ENCODE measurements at regions not wholly inside any gene's neighbourhood (a gene's known extent, or its start where the extent isn't known, plus 50 kb on each side); places are given as distances from the start of the nearest gene placed in this dataset.

- no peak for TF ChIP-seq SP1 (IDR thresholded peaks at IDR 0.05)
- TF ChIP-seq ZNF384 (IDR thresholded peaks at IDR 0.05), result no peak
- TF ChIP-seq FOXM1 (IDR thresholded peaks at IDR 0.05; ENCODE audit: borderline replicate concordance), result no peak
- TF ChIP-seq HDGF (IDR thresholded peaks at IDR 0.05; ENCODE audit: borderline replicate concordance), result no peak
- TF ChIP-seq FOXA1 (IDR thresholded peaks at IDR 0.05), result no peak
- no peak for TF ChIP-seq BHLHE40 (IDR thresholded peaks at IDR 0.05; ENCODE audit: borderline replicate concordance)
- TF ChIP-seq ARNT (IDR thresholded peaks at IDR 0.05), result no peak
- no peak for TF ChIP-seq SUZ12 (IDR thresholded peaks at IDR 0.05)
- no peak for TF ChIP-seq PKNOX1 (IDR thresholded peaks at IDR 0.05)
- TF ChIP-seq TARDBP (IDR thresholded peaks at IDR 0.05), result no peak
- no peak for TF ChIP-seq LEF1 (IDR thresholded peaks at IDR 0.05; ENCODE audit: borderline replicate concordance)
- TF ChIP-seq L3MBTL2 (conservative IDR thresholded peaks at IDR 0.05), result no peak
- TF ChIP-seq ELF4 (IDR thresholded peaks at IDR 0.05), result no peak
- no peak for TF ChIP-seq CTBP1 (IDR thresholded peaks at IDR 0.05; ENCODE audit: borderline replicate concordance)
Observed at GRCh38 chr7:140273417-140273816, 96.6 kb upstream of the KDM7A start.
